RPMI7951 (cell line): ENCODE measurements at regions not wholly inside any gene's neighbourhood (a gene's known extent, or its start where the extent isn't known, plus 50 kb on each side); places are given as distances from the start of the nearest gene placed in this dataset.

Source experiments
- DNase-seq: peaks from one replicate; pipeline ENCODE4 v3.0.0-alpha.2; 2012; ENCODE audit warnings: low read depth

GRCh38 chr13:44273991-44274770 lies 99.4 kb upstream of the SERP2 start:
- DNase-seq = peak; percentile 69

DNA sequence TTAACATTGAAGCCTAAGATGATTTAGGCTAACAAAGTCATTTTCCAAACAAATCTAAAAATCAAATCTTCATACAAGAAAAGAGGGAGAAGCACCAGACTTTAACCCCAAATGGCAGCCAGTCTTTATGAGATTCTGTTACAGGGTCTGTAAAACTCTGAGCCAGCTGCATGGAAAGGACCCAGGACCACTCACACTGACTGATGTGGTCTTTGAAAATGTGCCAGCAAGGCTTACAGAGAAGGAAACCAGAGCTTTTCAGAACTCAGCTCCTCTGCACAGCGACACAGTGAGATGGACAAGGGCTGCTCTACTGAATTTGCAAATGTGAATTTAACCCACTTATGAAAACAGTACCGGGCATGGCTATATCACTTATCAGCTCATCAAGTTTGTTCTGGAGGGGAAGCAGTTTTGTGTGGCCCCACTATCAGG lies 98.8 kb upstream of the SERP2 start:
- DNase-seq = no peak

DNA sequence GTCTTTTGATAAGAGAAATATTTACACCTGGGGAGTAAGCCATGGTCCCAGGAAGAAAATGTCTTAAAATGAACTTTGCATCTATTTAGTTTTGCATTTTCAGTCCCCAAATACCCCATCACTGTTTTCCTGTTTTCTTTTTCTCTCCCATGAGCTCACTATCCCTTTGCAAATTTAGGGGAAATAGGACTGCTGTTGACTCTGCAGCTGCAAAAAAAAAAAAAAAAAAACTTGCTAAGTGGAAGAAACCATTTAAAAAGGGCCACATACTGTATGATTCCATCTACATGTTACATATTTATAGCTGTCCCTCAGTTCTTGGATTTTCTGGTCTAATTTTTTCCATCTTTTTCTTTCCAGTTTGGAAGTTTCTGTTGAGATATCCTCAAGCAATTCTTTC lies 98.2 kb upstream of the SERP2 start:
- no peak for DNase-seq

DNA sequence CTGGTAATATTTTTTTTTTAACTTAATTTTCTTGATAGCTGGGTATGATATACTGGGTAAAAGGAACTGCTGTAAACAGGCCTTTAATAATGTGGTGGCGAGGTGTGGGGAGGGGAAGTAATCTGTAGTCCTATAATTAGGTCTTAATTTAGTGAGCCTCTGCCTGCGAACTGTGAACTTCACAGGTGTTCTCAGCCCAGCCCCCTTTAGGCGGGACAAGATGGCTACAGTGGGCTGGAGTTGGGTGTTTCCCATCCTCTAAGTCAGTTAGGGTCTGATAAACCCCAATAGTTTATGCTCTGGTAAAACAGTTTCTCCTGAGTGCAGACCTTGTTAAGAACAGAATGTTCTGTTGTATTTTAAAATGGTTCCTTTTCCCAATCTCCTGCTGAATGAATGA lies 97.6 kb upstream of the SERP2 start:
- DNase-seq = no peak

DNA sequence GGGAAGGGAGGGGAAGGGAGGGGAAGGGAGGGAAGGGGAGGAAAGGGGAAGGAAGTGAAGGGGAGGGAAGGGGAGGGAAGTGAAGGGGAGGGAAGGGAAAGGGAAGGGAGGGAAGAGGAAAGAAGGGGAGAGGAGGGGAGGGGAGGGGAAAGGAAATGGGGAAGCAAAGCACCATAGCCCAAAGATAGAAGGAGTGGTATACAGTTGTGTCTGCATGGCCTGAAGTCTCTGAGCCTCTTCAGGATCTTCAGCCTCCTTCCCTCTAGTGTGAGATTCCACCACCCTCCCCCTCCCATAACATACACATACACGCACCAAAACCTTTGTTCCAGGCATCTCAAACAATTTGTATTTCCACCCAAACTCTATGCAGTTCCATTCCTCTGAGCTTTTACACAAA lies 96.2 kb upstream of the SERP2 start:
- no peak for DNase-seq

- no peak for DNase-seq
Observed at GRCh38 chr13:44278166-44278565, 95.5 kb upstream of the SERP2 start.

DNA sequence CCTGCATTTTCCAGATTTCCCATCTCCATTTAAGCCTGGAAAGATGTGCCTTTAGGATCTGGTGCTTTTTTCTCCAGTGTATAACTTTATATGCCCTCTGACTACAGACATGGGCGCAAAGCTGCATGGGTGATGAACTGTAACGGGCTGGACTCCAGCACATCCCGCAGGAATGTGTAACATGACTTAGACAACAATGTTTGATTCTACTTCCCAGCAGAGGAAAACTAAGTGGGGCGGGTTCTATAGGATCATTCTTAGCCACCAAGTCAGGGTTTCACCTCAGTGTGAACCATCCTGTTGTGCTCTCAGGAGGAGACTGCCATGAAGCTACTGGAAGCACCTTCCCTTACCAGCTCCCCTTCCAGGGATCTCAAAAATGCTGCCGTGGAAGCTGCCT lies 93.2 kb upstream of the SERP2 start:
- DNase-seq = peak; percentile 69

DNA sequence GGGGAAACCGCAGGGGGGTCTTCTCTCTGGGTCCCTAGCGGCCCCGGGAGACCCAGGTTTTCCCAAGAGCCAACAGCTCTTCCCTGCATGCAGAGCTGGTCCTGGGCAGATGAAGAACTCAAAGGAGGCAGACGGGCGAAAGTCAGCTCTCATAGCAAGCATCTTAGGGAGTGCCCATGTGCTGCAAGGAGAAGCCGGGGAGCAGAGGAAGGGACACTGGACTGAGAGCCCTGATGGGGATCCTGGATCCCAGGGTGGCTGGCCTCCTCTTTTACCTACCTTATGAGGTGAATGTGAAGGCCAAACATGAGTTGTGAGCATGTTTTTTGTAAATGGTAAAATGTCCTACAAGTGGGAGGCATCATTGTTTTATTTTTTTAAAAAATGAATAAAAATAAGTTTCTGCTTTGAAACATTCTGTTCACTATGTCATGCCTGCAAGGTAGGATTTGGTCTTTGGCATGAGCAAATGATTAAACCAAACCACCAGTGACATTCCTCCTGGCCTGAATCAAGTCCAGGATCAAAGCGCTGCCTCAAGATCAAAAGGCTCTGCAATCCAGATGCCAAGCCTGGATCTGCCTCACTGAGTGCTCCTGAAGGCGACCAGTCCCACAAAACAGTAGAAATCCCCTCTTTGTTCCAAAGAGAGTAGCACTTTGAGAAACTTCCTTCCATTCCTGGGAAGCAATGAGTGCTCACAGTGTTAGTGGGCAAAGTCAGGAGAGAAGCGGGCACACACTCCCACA lies 92.2 kb upstream of the SERP2 start:
- peak; percentile 84 for DNase-seq

GRCh38 chr13:44283600-44283999 lies 90.0 kb upstream of the SERP2 start:
- no peak for DNase-seq

DNA sequence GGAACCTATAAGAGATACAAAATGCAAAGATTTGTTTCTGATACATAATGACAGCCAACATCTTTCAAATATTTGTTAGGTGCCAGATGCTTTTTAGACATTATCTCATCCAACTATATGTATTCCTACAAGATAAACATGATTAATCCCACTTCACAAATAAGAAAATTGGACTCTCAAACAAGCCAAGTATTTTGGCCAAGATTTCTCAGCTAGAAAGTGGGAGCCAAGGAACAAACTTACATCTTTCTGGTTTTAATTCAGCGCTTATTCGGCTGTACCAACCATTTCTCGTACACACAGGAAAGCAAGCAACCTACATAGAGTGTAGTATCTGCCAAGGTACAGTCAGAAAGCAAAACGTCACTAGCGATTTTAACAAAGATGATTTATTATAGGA lies 85.7 kb upstream of the SERP2 start:
- DNase-seq = no peak

DNA sequence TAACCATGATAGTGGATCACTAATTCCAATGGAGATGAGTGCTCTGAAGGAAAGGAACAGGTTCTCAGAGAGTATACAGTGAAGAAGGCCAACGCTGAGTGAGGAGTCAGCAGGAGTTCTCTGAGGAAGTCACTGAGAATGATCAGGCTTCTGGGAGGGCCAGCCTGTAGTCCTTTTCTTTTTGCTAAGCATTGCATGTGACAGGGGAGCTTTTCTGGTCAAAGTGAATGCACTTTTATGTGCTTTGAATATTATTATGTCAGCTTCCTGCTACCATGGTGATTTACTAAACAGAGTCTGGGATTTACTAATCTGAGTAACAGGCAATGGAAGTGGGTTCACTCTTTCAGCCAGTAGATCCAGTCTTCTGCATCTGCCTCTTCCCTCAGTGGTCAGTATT lies 81.1 kb upstream of the SERP2 start:
- DNase-seq = no peak

DNA sequence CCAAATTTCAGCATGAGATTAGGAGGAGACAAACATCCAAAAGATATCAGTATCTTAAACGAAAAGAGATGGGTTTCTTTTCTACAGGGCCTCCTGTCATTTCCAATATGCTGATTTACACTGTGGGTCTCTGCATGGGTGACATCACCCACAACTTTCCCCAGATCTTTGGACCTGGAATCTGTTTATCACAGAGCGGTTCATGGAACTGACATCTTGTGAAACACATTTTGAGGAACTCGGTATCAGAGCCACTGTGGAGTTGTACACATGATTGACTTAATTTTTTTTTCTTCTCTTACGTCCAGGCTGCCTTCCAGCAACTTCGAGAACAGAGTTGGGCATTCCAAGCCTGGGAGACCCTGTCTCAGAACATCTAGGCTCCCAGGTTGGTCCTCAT lies 80.2 kb upstream of the SERP2 start:
- no peak for DNase-seq

DNA sequence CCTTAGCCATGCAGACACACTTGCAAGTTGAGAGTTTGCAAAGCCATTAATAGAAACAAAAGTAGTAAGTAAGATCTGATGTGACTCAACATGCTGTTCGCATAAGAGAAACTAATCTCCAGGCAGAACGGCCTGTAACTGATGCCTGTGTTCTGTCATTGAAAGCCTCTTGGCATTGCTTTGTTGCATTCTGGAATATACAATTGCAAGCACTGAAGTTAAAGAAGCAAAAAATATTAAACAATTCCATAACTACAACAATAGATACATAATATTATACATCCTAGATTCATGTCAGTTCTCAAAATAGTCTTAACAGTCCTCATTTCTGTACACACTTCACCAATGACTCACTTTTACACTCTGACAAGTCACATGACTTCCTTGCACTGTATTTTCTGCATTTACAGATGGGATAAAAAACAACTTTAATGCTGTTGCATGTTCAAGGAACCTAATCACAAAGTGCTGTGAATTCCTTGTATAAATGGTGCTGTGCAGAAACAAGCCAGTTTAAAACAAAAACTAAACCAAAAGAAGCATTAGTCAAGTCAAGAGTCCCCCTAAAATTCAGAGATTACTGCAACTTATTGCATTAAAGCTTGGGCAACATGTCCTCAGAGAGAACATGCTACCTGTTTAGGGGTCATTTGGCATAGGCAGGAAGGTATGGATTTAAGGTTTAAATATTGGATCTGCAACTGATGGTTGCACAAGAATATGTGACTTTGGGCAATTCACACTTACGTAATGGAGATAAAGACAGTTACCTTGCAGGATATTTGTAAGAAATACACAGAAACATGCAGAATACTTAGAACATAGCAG lies 79.5 kb upstream of the SERP2 start:
- DNase-seq = peak; percentile 44

- DNase-seq = no peak
Observed at GRCh38 chr13:44294876-44295275, 78.7 kb upstream of the SERP2 start.

GRCh38 chr13:44296856-44297255 lies 76.8 kb upstream of the SERP2 start:
- no peak for DNase-seq

DNA sequence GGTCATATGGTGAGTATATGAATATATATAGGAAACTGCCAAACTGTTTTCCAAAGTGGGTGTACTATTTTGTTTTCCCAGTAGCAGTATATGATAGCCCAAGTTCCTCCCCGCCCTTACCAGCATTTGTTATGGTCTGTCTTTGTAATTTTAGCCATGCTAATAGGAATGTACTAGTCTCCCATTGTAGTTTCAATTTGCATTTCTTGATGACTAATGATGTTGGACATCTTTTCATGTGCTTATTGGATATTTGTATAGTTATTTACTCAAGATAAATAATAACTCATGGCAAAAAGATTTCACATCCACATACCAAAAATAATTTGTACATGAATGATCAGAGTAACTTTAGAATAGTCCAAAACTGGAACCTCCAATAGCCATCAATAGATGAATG lies 75.3 kb upstream of the SERP2 start:
- DNase-seq = no peak

- DNase-seq = no peak
Observed at GRCh38 chr13:44299152-44299943, 74.3 kb upstream of the SERP2 start.

DNA sequence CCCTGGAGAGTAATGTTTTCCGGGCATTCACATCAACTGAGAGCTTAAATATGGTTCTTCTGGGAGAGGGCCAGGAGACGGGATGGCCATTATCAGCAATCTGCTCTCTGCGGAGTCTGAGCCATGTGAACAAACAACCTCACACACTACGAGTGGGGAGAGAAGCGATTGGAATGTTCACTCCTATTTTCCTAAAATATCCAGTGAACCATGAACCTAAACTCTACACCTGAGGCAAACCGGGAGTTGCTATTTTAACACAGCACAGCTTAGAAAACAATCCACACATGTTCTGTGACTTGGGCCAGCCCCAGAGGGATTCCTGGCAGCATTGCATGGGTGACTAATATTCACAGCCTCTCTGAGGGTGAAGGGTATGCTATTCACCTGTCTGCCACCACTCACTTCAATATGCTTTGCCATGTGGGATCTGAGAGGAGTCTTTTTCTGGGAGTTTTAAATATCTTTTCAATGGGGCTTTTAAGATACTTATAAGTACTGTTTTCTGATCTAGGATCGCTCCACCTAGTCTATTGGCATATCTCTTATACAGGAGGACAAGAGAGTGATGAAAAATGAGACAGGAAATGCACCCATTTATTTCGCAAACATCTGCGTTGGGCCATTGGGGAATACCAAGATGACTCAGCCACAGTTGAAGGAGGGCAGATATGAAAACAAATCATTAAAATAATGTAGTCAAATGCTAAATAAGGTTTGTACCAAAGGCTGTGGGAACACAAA lies 72.6 kb upstream of the SERP2 start:
- peak; percentile 94 for DNase-seq

- DNase-seq = no peak
Observed at GRCh38 chr13:44301639-44302015, 72.0 kb upstream of the SERP2 start.

DNA sequence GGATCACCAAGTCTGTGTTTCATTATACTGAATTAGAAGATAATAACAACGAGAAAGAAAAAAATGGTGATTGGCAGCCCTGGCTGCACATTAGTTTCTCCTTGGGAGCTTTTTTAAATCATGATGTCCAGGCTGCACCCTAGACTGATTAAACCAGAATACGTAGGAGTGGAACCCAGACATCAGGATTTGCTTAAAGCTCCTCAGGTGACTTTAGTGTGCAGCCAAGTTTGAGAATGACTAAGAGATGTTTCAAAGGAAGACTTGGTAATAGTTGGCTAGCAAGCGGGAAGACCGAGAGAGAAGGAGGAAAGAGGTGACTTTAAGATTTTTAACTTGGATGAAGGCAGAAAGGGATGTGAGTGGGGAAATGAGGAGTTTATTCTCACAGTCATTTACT lies 71.4 kb upstream of the SERP2 start:
- peak; percentile 49 for DNase-seq
